ENCODE measurements at regions not wholly inside any gene's neighbourhood (a gene's known extent, or its start where the extent isn't known, plus 50 kb on each side); places are given as distances from the start of the nearest gene placed in this dataset.

- TF ChIP-seq EZH2 (IDR thresholded peaks at IDR 0.05; ENCODE audit: low read depth) (no peak), CTCF (conservative IDR thresholded peaks at IDR 0.05) (no peak)
Observed at GRCh38 chr1:209262631-209263030, 320.9 kb upstream of the CAMK1G start.

All from PC-9 (cell line).